Amygdala (tissue), 56 donors: ENCODE measurements at regions not wholly inside any gene's neighbourhood (a gene's known extent, or its start where the extent isn't known, plus 50 kb on each side); places are given as distances from the start of the nearest gene placed in this dataset.
"Not testable (repeated sequence)": the region's sequence is repeated elsewhere in the genome, so short reads cannot be mapped to it uniquely, and the experiment has no call there.

ENCODE experiments used
- DNase-seq, 56 donors: peaks; one replicate each; lab custom pipeline; 2025; lab: John Stamatoyannopoulos, UW

DNA sequence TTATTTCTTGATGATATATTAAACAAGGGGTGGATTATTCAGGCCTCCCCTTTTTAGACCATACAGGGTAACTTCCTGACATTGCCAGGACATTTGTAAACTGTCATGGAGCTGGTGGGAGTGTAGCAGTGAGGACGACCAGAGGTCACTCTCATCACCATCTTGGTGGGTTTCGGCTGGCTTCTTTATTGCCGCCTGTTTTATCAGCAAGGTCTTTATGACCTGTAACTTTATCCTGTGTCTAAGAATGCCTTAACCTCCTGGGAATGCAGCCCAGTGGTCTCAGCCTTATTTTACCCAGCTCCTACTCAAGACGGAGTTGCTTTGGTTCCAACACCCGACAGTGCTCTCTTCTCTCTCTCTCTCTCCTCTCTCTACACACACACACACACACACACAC is 221.9 kb downstream of the C16orf95 start:
- no peak for DNase-seq

GRCh38 chr16:87096746-87097333 is 220.4 kb downstream of the C16orf95 start:
- DNase-seq, result no peak

GRCh38 chr16:87098361-87098760 is 218.8 kb downstream of the C16orf95 start:
- no peak for DNase-seq

- DNase-seq, result no peak
These were observed 218.0 kb downstream of the C16orf95 start for GRCh38 chr16:87098976-87099720.

- DNase-seq, result no peak
These were observed 216.7 kb downstream of the C16orf95 start for GRCh38 chr16:87100306-87101058.

DNA sequence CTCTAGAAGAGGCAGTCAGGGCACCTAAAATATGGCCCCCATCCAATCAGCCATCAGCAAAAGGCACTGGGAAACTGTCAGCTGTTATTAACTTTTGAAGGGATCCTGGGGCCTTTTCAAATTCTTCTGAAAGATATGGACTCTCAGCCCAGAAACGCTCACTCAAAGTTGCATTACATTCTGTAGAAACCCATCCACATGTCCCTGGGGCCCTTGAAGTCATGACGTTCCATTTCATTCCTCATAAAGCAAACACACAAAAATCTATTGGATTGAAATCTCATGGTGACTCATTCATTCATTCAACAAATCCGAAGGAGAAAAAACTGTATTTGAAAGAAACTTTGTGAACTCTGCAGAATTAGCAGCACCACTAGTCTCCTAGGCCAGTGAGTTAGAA is 215.3 kb downstream of the C16orf95 start:
- no peak for DNase-seq

- DNase-seq, result peak in 3 of 56 donors; percentile 2 to 5 (median 4)
These were observed 210.0 kb downstream of the C16orf95 start for GRCh38 chr16:87107201-87107600.

DNA sequence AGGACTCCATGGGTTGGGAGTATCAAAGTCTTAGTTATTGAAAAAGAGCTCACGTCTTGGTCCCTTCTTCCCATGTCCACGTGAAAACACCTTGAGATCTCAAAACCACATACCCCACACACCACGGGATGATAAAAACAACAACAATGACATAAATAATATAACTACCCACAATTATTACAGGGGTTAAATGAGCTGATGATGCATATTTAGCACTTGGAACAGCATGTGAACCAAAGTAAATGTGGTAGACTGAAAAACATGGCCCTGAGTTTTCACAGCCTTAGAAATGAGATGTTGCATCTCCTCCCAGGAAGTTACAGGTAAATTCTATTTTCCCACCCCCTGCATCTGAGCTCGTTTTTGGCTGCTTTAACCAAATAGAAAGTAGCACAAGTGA is 208.9 kb downstream of the C16orf95 start:
- no peak for DNase-seq

DNA sequence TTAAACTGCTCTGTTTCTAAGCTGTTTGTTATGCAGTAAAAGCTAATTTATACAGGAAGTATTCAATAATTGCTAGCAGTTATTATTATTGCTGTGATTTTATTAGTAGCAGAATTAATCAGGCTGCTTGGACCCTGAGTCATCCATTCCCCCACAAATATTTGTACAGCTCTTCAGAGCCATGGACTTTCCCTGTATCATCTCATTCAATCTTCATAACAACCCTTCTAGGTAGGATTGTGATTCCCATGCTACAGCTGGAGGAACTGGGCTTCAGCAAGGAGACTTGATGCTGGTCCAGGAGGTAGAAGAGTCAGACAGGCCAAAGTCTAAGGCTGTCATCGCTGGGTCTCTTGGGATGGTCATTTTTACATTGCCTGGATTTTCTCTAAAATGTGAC is 208.3 kb downstream of the C16orf95 start:
- DNase-seq, result no peak

GRCh38 chr16:87114832-87115231 is 202.4 kb downstream of the C16orf95 start:
- DNase-seq, result no peak

DNA sequence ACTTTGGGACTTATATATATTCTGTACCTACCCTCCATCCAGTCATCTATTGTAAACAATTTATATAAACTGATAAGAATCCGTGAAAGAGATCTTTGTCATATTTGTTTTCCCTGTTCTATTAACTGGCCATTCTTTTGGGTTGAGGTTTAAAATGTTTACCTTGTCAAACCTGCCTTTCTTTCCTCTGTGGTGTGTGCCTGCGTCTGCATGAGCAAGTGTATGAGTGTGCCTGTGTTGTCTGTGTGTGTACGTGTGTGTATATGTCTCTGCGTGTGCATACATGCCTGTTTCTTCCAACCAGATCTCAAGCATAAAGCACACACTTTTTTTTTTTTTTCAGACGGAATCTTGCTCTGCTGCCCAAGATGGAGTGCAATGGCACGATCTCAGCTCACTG is 201.5 kb downstream of the C16orf95 start:
- no peak for DNase-seq

DNA sequence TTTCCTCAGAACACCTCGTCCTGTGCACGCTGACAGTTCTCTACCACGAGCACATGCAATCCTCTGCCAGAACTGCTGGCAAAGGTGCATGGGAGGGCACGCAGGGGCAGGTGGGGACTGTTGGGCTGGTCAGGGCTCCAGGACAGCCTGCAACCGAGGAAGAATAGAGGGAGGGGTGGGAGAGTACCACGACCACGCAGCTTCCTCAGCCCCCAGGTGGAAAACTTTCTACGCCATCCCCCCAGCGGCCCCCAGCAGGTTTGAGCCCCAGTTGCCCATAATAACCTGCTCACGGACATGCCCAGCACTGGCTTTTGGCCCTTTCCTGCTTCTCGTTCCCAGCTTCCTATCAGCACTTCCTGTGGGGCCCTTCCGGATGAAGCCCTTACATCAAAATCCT is 199.3 kb downstream of the C16orf95 start:
- DNase-seq, result no peak

GRCh38 chr16:87119168-87119567 is 198.0 kb downstream of the C16orf95 start:
- DNase-seq, result no peak

- DNase-seq, result no peak
These were observed 197.4 kb downstream of the C16orf95 start for GRCh38 chr16:87119748-87120147.

- DNase-seq, result no peak
These were observed 195.4 kb downstream of the C16orf95 start for GRCh38 chr16:87121816-87122215.

DNA sequence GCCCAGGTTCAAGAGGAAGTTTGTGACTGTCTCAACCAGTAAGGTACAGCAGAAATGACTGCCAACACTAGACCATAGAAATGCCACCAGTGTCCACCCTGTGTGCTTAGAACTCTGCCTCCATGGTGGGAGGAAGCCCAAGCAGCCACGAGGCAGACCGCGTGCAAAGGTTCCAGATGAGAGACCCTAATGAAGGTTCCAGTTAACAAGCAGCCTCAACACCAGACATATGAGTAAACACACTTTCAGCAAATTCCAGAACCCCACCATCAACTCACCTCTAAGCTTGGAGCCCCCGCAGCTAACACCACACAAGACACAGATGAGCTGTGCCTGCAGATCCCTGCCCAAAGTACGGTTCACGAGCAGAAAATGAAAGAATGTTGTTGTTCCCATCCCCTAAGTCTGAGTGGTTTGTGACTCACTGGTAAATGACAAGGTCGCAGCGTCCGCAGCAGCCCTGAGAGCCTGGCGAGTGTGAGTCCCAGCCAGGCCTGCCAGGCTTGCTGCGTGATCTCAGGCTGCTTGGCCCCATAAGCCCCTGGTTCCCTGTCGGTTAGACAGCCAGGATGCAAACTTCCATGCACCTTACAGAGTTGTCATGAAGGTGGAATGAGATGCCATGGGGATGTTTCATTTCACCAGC is 193.7 kb downstream of the C16orf95 start:
- DNase-seq, result no peak

DNA sequence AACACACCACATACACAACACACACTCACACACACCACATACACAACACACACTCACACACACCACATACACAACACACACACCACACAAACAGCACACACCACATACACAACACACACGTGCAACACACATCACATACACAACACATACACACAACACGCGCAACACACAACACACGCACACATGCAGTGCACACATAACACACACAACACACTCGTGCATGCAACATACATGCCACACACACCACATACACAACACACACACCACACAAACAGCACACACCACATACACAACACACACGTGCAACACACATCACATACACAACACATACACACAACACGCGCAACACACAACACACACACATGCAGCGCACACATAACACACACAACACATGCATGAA is 192.8 kb downstream of the C16orf95 start:
- not testable (repeated sequence) for DNase-seq

GRCh38 chr16:87125206-87126155 is 191.7 kb downstream of the C16orf95 start:
- no peak for DNase-seq

DNA sequence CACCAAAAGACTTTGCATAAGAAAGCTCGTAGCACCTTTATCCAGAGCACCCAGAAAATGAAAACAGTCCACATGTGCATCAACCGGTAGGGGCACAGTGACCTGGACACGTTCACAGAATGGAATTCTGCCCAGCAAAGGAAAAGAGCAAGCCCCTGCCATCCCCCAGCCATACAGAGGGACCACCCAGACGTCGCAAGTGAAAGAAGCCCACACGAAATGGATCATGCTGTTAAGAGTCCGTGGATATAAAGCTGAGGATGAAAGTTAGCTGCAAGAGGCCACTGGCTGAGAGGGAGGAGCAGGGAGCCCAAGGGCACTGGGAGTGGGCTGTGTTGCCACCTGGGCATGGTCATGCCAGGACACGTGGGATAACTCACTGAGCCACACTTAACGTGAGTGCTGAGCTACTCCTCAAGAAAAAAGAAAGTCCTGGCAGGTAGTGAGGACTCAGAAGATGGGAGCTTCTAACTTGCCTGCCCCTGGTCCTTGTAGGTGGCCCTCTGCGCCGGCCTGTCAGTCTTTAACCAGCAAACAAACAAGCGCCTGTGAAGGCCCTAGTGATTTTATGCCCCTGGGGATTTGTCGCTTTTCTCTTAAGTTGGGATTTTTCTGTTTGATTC is 190.7 kb downstream of the C16orf95 start:
- DNase-seq, result no peak
